Heart right ventricle (tissue), 16 donors: ENCODE measurements at regions not wholly inside any gene's neighbourhood (a gene's known extent, or its start where the extent isn't known, plus 50 kb on each side); places are given as distances from the start of the nearest gene placed in this dataset.

Source experiments
- ATAC-seq, 8 donors: fragments of 200-7000 bp; cut with Tn5 transposase; one replicate each; pipeline ENCODE4 v1.9.1; 2020; ENCODE audit warnings: mild to moderate bottlenecking in 8 of 8, moderate library complexity in 8 of 8, moderate number of reproducible peaks in 1 of 8
- DNase-seq, 2 donors: peaks; one replicate each; pipeline ENCODE4 v3.0.0-alpha.2; 2020
- H3K27ac ChIP-seq, 10 donors: fragments of 200-600 bp; sonication (generic) in 2 of 10; one replicate each; pipeline versions ENCODE4 v1.5.0 to v1.8.0; 2020 to 2022; ENCODE audit warnings: mild to moderate bottlenecking in 3 of 10
- H3K27me3 ChIP-seq, 7 donors: fragments of 200-600 bp; one replicate each; pipeline ENCODE4 v1.8.0; 2021 to 2022; ENCODE audit warnings: mild to moderate bottlenecking in 2 of 7
- H3K36me3 ChIP-seq, 9 donors: fragments of 200-600 bp; sonication (generic) in 1 of 9; one replicate each; pipeline versions ENCODE4 v1.5.0 to v1.8.0; 2020 to 2022; ENCODE audit warnings: mild to moderate bottlenecking in 2 of 9
- H3K4me1 ChIP-seq, 9 donors: fragments of 200-600 bp; sonication (generic) in 1 of 9; one replicate each; pipeline versions ENCODE4 v1.5.0 to v1.8.0; 2020 to 2022; ENCODE audit warnings: mild to moderate bottlenecking in 4 of 9
- H3K4me3 ChIP-seq, 10 donors: fragments of 200-600 bp; sonication (generic) in 2 of 10; one replicate each; pipeline versions ENCODE4 v1.5.0 to v1.8.0; 2020 to 2022; ENCODE audit warnings: mild to moderate bottlenecking in 7 of 10, moderate library complexity in 2 of 10
- H3K9me3 ChIP-seq, 11 donors: fragments of 200-600 bp in 10 of 11; sonication (generic) in 2 of 11; one replicate each; pipeline versions ENCODE4 v1.5.0 to v1.8.0; 2013 to 2022; ENCODE audit warnings: mild to moderate bottlenecking in 2 of 11, control low read depth in 1 of 11, moderate library complexity in 1 of 11
- WGBS, 2 donors: extraction: QIAGEN DNeasy Blood & Tissue Kit; methylation state at CpG; one replicate each; pipeline ENCODE4 v1.1.7; 2013; ENCODE audit warnings: inconsistent platforms in 1 of 2; 5-methylcytosine and 5-hydroxymethylcytosine counted together
- intact Hi-C, 10 donors: fragments of 100-400 bp; cut with DNase I; formaldehyde crosslinking; loops; one replicate each; pipeline versions ENCODE4 v1.11.1 to v1.14.2; 2022
- TF ChIP-seq, protein P1 (sequence below), 9 donors: fragments of 200-600 bp; sonication (generic) in 2 of 9; IDR thresholded peaks; one replicate each; pipeline versions ENCODE4 v1.5.0 to v1.8.0; 2021 to 2022; ENCODE audit warnings: antibody characterized with exemption in 9 of 9, mild to moderate bottlenecking in 5 of 9, moderate library complexity in 1 of 9
- donor health status: Arrhythmogenic right ventricular cardiomyopathy.
- donor health status: ischemic (EF 13 %, LVEDD 7.1; RV severe dilation, severe dysfunction).
- donor health status: healthy with polysubstance abuse.
- donor health status: DM: no; HTN: yes; CAD: no.
- donor health status: DM: no; HTN: no; CAD: no.
- donor health status: ischemic (EF 25% LVEDD 6.9; RV normal size, moderate dysfunction).
- donor health status: ischemic (EF 25% LVEDD 5.7; RV mildly dilated, moderate dysfunction).
- donor health status: healthy.
- donor health status: DM: yes; HTN: yes; CAD: no.
- donor health status: Ischemic cardiomyopathy.
- donor health status: ischemic (EF 35%, LVEDD 5.7; RV mildly dilated, moderate dysfunction).
- donor health status: nonischemic (EF 11% LVEDD 7.7; RV severe dilation, severe dysfunction).
- donor health status: DM: yes; HTN: yes; CAD: no.
- donor health status: PGD.
- donor health status: ischemic (EF 29% LVEDD 5.4; RV normal size, mild dysfunction).
- donor health status: nonischemic (EF 23%, LVEDD 6.1; RV moderate dilation, normal function).

DNA sequence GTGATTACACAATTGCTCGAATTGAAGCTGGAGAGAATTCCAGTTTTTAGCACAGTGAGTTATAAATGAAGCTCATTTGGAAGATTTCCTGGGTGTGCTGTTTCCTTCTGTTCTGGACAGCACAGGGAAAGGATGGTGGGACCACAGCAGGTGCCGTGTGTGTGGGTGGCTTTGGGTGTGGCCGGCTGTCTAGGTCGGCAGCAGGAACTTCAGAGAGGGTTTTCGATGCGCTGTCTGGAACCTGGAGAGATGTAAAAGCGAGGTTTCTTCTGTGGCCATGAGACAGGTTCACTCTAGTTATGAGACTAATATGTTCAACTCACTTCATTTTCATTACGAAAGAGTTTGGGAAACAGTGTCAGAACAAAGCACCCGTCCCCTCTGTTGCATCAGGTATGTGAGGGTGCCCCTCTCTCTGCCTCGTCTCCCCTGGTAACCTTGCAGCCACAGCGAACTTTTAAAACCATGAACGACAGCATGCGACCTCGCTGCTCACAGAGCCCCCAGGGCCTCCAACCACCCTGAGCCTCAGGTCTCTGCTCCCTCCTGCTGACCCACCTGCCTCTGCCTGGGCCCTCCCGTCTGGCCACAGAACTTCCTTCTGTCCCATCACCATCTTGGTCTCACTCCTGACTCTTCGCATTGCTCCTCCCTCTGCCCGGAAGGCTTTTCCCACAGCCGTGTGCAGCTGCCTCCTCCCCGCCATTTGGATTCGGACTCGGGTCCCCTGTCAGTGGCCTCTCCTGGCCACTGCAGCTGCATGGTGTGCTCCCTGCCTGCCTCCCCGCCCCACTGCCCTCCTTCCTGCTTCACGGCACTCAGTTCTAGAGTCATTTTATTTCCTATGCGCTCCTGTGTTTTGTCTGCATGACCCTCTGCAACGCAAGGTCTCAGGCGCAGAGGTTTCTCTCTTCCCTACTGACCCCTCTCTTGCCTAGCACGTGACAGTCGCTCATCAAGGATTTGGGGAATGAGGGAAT is 151.2 kb downstream of the NDUFA10 start:
- DNase-seq (no peak), ATAC-seq (no peak)
- Histone ChIP-seq H3K36me3 (no peaks in the 10 kb centered on the region), H3K4me1 (no peaks in the 10 kb centered on the region), H3K27ac (no peak overlapping the region), H3K4me3 (no peak overlapping the region), H3K27me3 (peaks cover 0 to 55% (median 8%) of the 10 kb centered on the region in 7 donors), H3K9me3 (peaks cover 0 to 3% (median 0%) of the 10 kb centered on the region in 11 donors)
- intact Hi-C loops, result no loop called here
- 78% methylated on average over 28 of the region's 28 CpGs for WGBS, 2 donors
- TF ChIP-seq, protein P1, sequence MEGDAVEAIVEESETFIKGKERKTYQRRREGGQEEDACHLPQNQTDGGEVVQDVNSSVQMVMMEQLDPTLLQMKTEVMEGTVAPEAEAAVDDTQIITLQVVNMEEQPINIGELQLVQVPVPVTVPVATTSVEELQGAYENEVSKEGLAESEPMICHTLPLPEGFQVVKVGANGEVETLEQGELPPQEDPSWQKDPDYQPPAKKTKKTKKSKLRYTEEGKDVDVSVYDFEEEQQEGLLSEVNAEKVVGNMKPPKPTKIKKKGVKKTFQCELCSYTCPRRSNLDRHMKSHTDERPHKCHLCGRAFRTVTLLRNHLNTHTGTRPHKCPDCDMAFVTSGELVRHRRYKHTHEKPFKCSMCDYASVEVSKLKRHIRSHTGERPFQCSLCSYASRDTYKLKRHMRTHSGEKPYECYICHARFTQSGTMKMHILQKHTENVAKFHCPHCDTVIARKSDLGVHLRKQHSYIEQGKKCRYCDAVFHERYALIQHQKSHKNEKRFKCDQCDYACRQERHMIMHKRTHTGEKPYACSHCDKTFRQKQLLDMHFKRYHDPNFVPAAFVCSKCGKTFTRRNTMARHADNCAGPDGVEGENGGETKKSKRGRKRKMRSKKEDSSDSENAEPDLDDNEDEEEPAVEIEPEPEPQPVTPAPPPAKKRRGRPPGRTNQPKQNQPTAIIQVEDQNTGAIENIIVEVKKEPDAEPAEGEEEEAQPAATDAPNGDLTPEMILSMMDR (IDR thresholded peaks at IDR 0.05), result no peak

DNA sequence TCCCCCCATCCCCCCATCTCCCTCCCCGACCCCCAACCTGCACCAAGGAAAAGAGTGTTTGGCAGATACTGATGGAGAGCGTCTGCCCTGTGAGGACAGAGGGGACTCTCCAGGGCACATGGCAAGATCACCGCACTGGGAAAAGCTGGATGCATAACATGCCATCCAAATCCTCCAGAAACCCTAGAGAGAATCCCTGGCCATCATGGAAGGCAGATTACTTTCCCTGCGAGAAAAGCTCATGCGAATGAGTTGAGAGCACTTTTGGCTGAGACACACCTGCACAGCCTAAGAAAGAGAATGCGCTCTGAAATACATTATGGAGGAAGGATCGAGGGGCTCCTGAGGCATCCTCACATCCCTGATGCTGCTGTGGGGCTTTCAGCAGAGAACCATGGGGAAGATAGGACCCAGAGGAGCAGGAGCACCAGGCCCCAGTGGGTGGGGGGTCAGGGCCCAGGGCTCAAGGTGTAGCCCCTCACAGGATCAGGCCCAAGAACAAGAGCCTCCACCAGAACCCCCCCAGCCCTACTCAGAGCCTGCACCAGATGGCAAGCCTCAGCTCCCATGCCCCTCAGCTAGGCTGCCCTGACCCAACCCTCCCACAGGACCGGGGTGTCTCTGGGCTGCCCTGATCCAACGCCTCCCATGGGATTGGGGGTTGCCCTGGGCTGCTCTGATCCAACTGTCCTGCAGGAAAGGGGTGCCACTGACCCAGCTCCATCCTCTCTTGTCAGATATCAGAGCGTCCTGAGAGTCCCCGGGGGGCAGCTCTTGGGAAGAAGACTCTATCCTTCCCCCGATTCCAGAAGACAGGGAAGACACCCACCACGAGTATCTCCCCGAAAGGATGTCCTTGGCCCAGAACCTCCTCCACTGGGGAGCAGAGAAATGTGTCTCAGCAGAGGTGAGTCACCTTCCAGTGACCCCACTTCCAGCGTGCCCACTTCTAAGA is 153.4 kb downstream of the NDUFA10 start:
- no peaks in the 10 kb centered on the region for H3K36me3 ChIP-seq
- 74 to 76% methylated on average over 15 of the region's 15 CpGs for WGBS, 2 donors
- no peak overlapping the region for H3K27ac ChIP-seq
- no peak for ATAC-seq
- no peak for DNase-seq
- H3K4me1 ChIP-seq, result no peaks in the 10 kb centered on the region
- no peaks in the 10 kb centered on the region for H3K9me3 ChIP-seq
- TF ChIP-seq, protein P1 (IDR thresholded peaks at IDR 0.05), result no peak
- H3K4me3 ChIP-seq, result no peak overlapping the region
- H3K27me3 ChIP-seq, result peaks cover 0 to 57% (median 8%) of the 10 kb centered on the region in 7 donors
- intact Hi-C loops, result no loop called here

DNA sequence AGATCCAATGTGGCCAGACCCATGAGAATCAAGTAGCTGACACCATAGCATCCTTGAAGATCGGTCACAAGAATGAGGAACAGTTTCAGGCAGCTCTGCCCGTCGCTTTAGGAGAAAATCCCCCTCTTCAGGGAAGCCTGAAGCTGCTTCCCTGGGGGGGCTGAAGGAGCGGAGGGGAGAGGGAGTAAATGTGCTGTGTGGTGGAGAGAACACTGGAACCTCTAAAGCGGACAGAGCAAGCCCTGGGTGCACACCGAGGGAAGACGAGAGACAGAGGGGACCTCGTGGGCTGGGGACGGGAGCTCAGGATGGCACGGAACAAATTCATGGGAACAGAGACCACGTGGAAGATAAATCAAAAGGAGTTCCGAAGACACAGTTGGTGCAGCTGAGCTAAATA is 154.3 kb downstream of the NDUFA10 start:
- TF ChIP-seq, protein P1 (IDR thresholded peaks at IDR 0.05), result no peak
- Histone ChIP-seq H3K9me3 (no peaks in the 10 kb centered on the region), H3K4me1 (no peaks in the 10 kb centered on the region), H3K27me3 (peaks cover 0 to 48% (median 8%) of the 10 kb centered on the region in 7 donors), H3K27ac (no peak overlapping the region), H3K4me3 (no peak overlapping the region), H3K36me3 (no peaks in the 10 kb centered on the region)
- ATAC-seq (no peak), DNase-seq (no peak)
- intact Hi-C loops, result no loop called here
- 78 to 79% methylated on average over 12 of the region's 12 CpGs for WGBS, 2 donors

DNA sequence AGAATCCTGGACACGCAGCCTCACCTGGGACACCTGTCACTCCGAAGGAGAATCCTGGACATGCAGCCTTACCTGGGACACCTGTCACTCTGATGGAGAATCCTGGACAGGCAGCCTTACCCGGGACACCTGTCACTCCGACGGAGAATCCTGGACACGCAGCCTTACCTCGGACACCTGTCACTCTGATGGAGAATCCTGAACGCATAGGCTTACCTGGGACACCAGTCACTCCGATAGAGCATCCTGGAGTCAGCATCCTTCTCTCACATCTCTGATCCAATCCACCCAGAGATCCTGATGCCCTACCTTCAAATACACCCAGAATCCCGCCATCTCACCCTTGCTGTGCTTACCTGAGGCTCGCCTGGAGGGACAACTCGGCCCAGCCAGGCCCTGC is 154.9 kb downstream of the NDUFA10 start:
- TF ChIP-seq, protein P1 (IDR thresholded peaks at IDR 0.05), result no peak
- DNase-seq, result no peak
- no peak overlapping the region for H3K4me3 ChIP-seq
- H3K4me1 ChIP-seq, result no peaks in the 10 kb centered on the region
- peaks cover 0 to 42% (median 8%) of the 10 kb centered on the region in 7 donors for H3K27me3 ChIP-seq
- no peaks in the 10 kb centered on the region for H3K9me3 ChIP-seq
- no peaks in the 10 kb centered on the region for H3K36me3 ChIP-seq
- 91 to 93% methylated on average over 12 of the region's 12 CpGs for WGBS, 2 donors
- intact Hi-C loops, result no loop called here
- H3K27ac ChIP-seq, result no peak overlapping the region
- no peak for ATAC-seq
